SK-N-SH (cell line): ENCODE measurements at regions not wholly inside any gene's neighbourhood (a gene's known extent, or its start where the extent isn't known, plus 50 kb on each side); places are given as distances from the start of the nearest gene placed in this dataset.

Source experiments
- CTCF ChIA-PET: fragments of 300-600, 350-600 bp; formaldehyde crosslinking; extraction: SDS; loops from one replicate; lab custom pipeline; 2021; lab: Yijun Ruan, JAX
- POLR2A ChIA-PET: fragments of 350-600 bp; sonication (Branson Sonifier 250); formaldehyde crosslinking; extraction: SDS; loops from one replicate; lab custom pipeline; 2020; ENCODE audit warnings: antibody characterized with exemption, inconsistent platforms; lab: Yijun Ruan, JAX
- DNase-seq: peaks from one replicate; pipeline ENCODE4 v3.0.0; 2012
- H2AFZ ChIP-seq: fragments of 200-600 bp; sonication (generic); 2 replicates; pipeline ENCODE4 v1.8.1; 2016; ENCODE audit warnings: antibody characterized with exemption, mild to moderate bottlenecking, low read depth
- H3F3A ChIP-seq: fragments of 200-600 bp; sonication (generic); replicated peaks from 2 replicates; pipeline ENCODE3; 2016; ENCODE audit warnings: antibody characterized with exemption, mild to moderate bottlenecking; ENCODE audit not compliant: insufficient read depth
- H3K27ac ChIP-seq, 2 experiments: fragments of 200-500 bp in 1 of 2; fragments of 200-600 bp in 1 of 2; sonication (Bioruptor generic) in 1 of 2; sonication (generic), shearing (Covaris generic) in 1 of 2; 2 replicates each; pipeline versions ENCODE4 v1.5.1 to v1.6.1; 2014 to 2016; ENCODE audit warnings: low read depth in 2 of 2, inconsistent platforms in 1 of 2, low read length in 1 of 2, mild to moderate bottlenecking in 1 of 2, mixed read lengths in 1 of 2
- H3K27me3 ChIP-seq: fragments of 200-600 bp; sonication (generic), shearing (Covaris generic); 2 replicates; pipeline ENCODE4 v1.6.1; 2016; ENCODE audit warnings: mixed run types; ENCODE audit not compliant: insufficient read depth
- H3K36me3 ChIP-seq, 2 experiments: fragments of 200-500 bp in 1 of 2; fragments of 200-600 bp in 1 of 2; sonication (Bioruptor generic) in 1 of 2; sonication (generic) in 1 of 2; replicated peaks in 1 of 2; 2 replicates each; pipeline versions ENCODE3 to v1.5.1; 2014 to 2016; ENCODE audit warnings: low read length in 1 of 2, mild to moderate bottlenecking in 1 of 2; ENCODE audit not compliant: insufficient read depth in 2 of 2, control insufficient read depth in 1 of 2
- H3K4me1 ChIP-seq, 2 experiments: fragments of 200-500 bp in 1 of 2; fragments of 200-600 bp in 1 of 2; sonication (Bioruptor generic) in 1 of 2; sonication (generic), shearing (Covaris generic) in 1 of 2; 2 replicates each; pipeline versions ENCODE4 v1.5.1 to v1.6.1; 2014 to 2016; ENCODE audit warnings: low read depth in 1 of 2, low read length in 1 of 2, mixed run types in 1 of 2; ENCODE audit not compliant: insufficient read depth in 2 of 2, control insufficient read depth in 1 of 2
- H3K4me2 ChIP-seq: fragments of 200-600 bp; sonication (generic), shearing (Covaris generic); 2 replicates; pipeline ENCODE4 v1.6.1; 2017; ENCODE audit warnings: mixed run types
- H3K4me3 ChIP-seq, 2 experiments: fragments of 200-500 bp in 1 of 2; fragments of 200-600 bp in 1 of 2; sonication (Bioruptor generic) in 1 of 2; sonication (generic), shearing (Covaris generic) in 1 of 2; 2 replicates each; pipeline versions ENCODE4 v1.5.1 to v1.8.1; 2014 to 2016; ENCODE audit warnings: low read depth in 2 of 2, inconsistent platforms in 1 of 2, low read length in 1 of 2, mild to moderate bottlenecking in 1 of 2, mixed read lengths in 1 of 2, moderate library complexity in 1 of 2
- H3K79me2 ChIP-seq: fragments of 200-600 bp; sonication (generic); 2 replicates; pipeline ENCODE4 v1.8.1; 2017; ENCODE audit warnings: mild to moderate bottlenecking; ENCODE audit not compliant: insufficient read depth
- H3K9ac ChIP-seq: fragments of 200-600 bp; sonication (generic); 2 replicates; pipeline ENCODE4 v1.6.1; 2017; ENCODE audit warnings: mixed run types
- H3K9me2 ChIP-seq: fragments of 200-600 bp; sonication (generic); 2 replicates; pipeline ENCODE4 v1.6.1; 2017; ENCODE audit warnings: mixed run types
- H3K9me3 ChIP-seq: fragments of 200-600 bp; sonication (generic); 2 replicates; pipeline ENCODE4 v1.6.1; 2017; ENCODE audit warnings: mixed run types, mild to moderate bottlenecking, moderate library complexity
- H4K20me1 ChIP-seq: fragments of 200-600 bp; sonication (generic); 2 replicates; pipeline ENCODE4 v1.6.1; 2017; ENCODE audit warnings: mild to moderate bottlenecking, mixed run types; ENCODE audit not compliant: insufficient read depth
- CHD2 ChIP-seq: fragments of 150-350 bp; IDR thresholded peaks from 2 replicates; pipeline ENCODE4 v1.6.1; 2018; ENCODE audit warnings: low read length; ENCODE audit not compliant: partially characterized antibody
- CTCF ChIP-seq: fragments of 200-600 bp; sonication (generic); IDR thresholded peaks from 2 replicates; pipeline ENCODE4 v1.6.1; 2017; ENCODE audit warnings: antibody characterized with exemption, mild to moderate bottlenecking, moderate library complexity
- ELF1 ChIP-seq: IDR thresholded peaks from 2 replicates; pipeline ENCODE4 v1.4.0; 2012
- EP300 ChIP-seq, 2 experiments: IDR thresholded peaks; 2 replicates each; pipeline versions ENCODE4 v1.4.0 to v1.6.1; 2012; ENCODE audit warnings: borderline replicate concordance in 1 of 2, low read depth in 1 of 2, low read length in 1 of 2
- FOXJ3 ChIP-seq: sonication (generic); formaldehyde crosslinking; IDR thresholded peaks from 2 replicates; pipeline ENCODE4 v1.5.1; 2020; ENCODE audit warnings: mild to moderate bottlenecking, missing genetic modification reagents
- GABPA ChIP-seq: IDR thresholded peaks from 2 replicates; pipeline ENCODE4 v1.4.0; 2012; ENCODE audit warnings: low read depth, mild to moderate bottlenecking
- GATA2 ChIP-seq: sonication (generic); formaldehyde crosslinking; IDR thresholded peaks from 2 replicates; pipeline ENCODE4 v1.5.0; 2020; ENCODE audit warnings: mild to moderate bottlenecking, missing genetic modification reagents
- IRF3 ChIP-seq: fragments of 150-350 bp; IDR thresholded peaks from 2 replicates; pipeline ENCODE4 v1.6.1; 2016; ENCODE audit warnings: mild to moderate bottlenecking, low read depth, low read length
- MXI1 ChIP-seq: IDR thresholded peaks from 2 replicates; pipeline ENCODE4 v1.6.1; 2012; ENCODE audit warnings: mild to moderate bottlenecking, low read depth, low read length, improper control_type of control experiment
- NRF1 ChIP-seq: IDR thresholded peaks from 2 replicates; pipeline ENCODE4 v1.6.1; 2012; ENCODE audit warnings: low read depth, mild to moderate bottlenecking, low read length
- RAD21 ChIP-seq: IDR thresholded peaks from 2 replicates; pipeline ENCODE4 v1.6.1; 2012; ENCODE audit warnings: mild to moderate bottlenecking, low read length
- RCOR1 ChIP-seq: fragments of 150-350 bp; IDR thresholded peaks from 2 replicates; pipeline ENCODE4 v1.6.1; 2017; ENCODE audit warnings: antibody characterized with exemption, low read length
- REST ChIP-seq: IDR thresholded peaks from 2 replicates; pipeline ENCODE4 v1.6.1; 2012; ENCODE audit warnings: mild to moderate bottlenecking, low read depth, low read length, moderate library complexity
- RXRA ChIP-seq: IDR thresholded peaks from 2 replicates; pipeline ENCODE4 v1.4.0; 2012; ENCODE audit warnings: low read depth, mild to moderate bottlenecking, borderline replicate concordance
- SIN3A ChIP-seq: IDR thresholded peaks from 2 replicates; pipeline ENCODE4 v1.6.1; 2012; ENCODE audit warnings: low read depth, mild to moderate bottlenecking, low read length, moderate library complexity, borderline replicate concordance
- SMC3 ChIP-seq: IDR thresholded peaks from 2 replicates; pipeline ENCODE4 v1.6.1; 2012; ENCODE audit warnings: low read depth, low read length, improper control_type of control experiment
- TCF12 ChIP-seq: IDR thresholded peaks from 2 replicates; pipeline ENCODE4 v1.4.0; 2012
- USF1 ChIP-seq: IDR thresholded peaks from 2 replicates; pipeline ENCODE4 v1.4.0; 2012; ENCODE audit warnings: low read depth, borderline replicate concordance
- USF2 ChIP-seq: fragments of 150-350 bp; IDR thresholded peaks from 2 replicates; pipeline ENCODE4 v1.6.1; 2017; ENCODE audit warnings: antibody characterized with exemption, low read length, low read depth, borderline replicate concordance
- ZBTB33 ChIP-seq: IDR thresholded peaks from 2 replicates; pipeline ENCODE4 v1.4.0; 2012; ENCODE audit warnings: low read depth, borderline replicate concordance
- WGBS: methylation state at CpG from one replicate; pipeline ENCODE4 v1.1.6; 2017; ENCODE audit warnings: low lambda C conversion rate; 5-methylcytosine and 5-hydroxymethylcytosine counted together

GRCh38 chr1:115170961-115171392 is 81.7 kb upstream of the TSPAN2 start:
- ChIA-PET POLR2A (no interaction called here), CTCF (interaction anchor here (1.0 to 2.4 kb wide), 2 partner anchors 13 to 299 kb away, joined by 3 to 6 read pairs; no protein-coding TSS in a partner anchor)
- TF ChIP-seq GABPA: no peak
- TF ChIP-seq EP300 (IDR thresholded peaks at IDR 0.05; ENCODE audit: borderline replicate concordance in 1 of 2, low read depth in 1 of 2, low read length in 1 of 2): no peak
- no peak for TF ChIP-seq CHD2
- no peak for TF ChIP-seq USF2
- TF ChIP-seq RAD21: no peak
- no peak for TF ChIP-seq GATA2 (CRISPR knock-in tag)
- TF ChIP-seq ZBTB33: no peak
- TF ChIP-seq NRF1: no peak
- TF ChIP-seq USF1: no peak
- no peak for TF ChIP-seq IRF3
- TF ChIP-seq CTCF: no peak
- no peak for TF ChIP-seq ELF1
- no peak for TF ChIP-seq SIN3A
- no peak for TF ChIP-seq FOXJ3 (CRISPR knock-in tag)
- no peak for TF ChIP-seq RCOR1
- no peak for TF ChIP-seq SMC3
- TF ChIP-seq MXI1: no peak
- TF ChIP-seq RXRA: no peak
- TF ChIP-seq REST: no peak
- no peak for TF ChIP-seq TCF12
- H3K27me3 ChIP-seq: no peaks in the 10 kb centered on the region
- H3K4me1 ChIP-seq: peaks cover 0 to 34% of the 10 kb centered on the region in 2 experiments
- no peak for DNase-seq
- no peak overlapping the region for H3K9ac ChIP-seq
- 97% methylated on average over 2 of the region's 2 CpGs for WGBS
- H3K4me2 ChIP-seq: no peak overlapping the region
- no peaks in the 10 kb centered on the region for H3K9me2 ChIP-seq
- no peaks in the 10 kb centered on the region for H4K20me1 ChIP-seq
- 0 out of 2 replicates have a peak overlapping the region, but pooled peaks have one; percentile 12 for H2AFZ ChIP-seq
- H3K27ac ChIP-seq: peak overlapping the region in 1 of 2 experiments; percentile 99; a peak in 3 of 4 replicates
- H3K79me2 ChIP-seq: no peaks in the 10 kb centered on the region
- no peak overlapping the region for H3K4me3 ChIP-seq
- no peaks in the 10 kb centered on the region for H3K9me3 ChIP-seq
- peaks cover 46% of the 10 kb centered on the region for H3F3A ChIP-seq
- H3K36me3 ChIP-seq: no peaks in the 10 kb centered on the region
